GM08714 (cell line): ENCODE measurements at regions not wholly inside any gene's neighbourhood (a gene's known extent, or its start where the extent isn't known, plus 50 kb on each side); places are given as distances from the start of the nearest gene placed in this dataset.

Experiments
- H3K4me3 ChIP-seq: fragments of 200-500 bp; sonication (Bioruptor generic); 2 replicates; pipeline ENCODE4 v1.5.1; 2014; ENCODE audit warnings: mild to moderate bottlenecking, low read length, inconsistent platforms
- ZNF274 ChIP-seq: IDR thresholded peaks from 2 replicates; pipeline ENCODE4 v1.6.1; 2012; ENCODE audit warnings: mild to moderate bottlenecking, low read depth, low read length

DNA sequence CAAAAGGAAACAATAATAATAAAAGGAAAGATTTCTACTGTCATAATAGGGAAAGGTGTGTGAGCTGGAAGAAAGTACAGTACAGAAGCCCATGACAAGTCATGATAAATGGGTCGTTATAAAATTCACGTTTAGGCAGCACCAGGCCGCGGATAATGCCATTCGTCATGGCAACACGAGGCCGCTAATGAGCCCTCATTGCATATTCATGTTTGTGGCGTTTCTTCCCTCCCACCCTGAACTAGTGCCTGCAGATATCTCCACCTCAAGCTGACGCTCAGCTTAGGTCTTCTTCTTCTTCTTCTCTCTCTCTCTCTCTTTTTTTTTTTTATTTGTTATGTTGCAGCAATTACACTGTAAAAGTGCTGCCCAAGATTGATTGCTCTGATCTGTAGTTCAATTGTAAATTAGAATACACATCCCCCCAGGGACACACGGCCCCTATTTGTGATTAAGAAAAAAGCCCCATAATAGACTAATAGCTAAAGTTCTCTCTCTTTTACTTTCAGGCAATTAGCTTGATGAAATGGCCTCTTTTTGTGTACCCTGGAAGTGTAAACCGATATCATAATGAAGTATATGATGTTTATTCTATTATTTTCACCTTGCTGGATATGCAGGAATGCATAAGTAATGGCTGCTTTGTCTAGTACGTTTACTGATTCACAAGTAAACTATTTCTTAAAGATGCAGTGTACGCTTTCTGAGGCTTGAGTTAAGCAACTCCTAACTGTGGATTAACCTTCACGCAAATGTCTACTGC, 61.9 kb upstream of the NR2F2 start:
- H3K4me3 ChIP-seq = no peak overlapping the region
- no peak for TF ChIP-seq ZNF274

DNA sequence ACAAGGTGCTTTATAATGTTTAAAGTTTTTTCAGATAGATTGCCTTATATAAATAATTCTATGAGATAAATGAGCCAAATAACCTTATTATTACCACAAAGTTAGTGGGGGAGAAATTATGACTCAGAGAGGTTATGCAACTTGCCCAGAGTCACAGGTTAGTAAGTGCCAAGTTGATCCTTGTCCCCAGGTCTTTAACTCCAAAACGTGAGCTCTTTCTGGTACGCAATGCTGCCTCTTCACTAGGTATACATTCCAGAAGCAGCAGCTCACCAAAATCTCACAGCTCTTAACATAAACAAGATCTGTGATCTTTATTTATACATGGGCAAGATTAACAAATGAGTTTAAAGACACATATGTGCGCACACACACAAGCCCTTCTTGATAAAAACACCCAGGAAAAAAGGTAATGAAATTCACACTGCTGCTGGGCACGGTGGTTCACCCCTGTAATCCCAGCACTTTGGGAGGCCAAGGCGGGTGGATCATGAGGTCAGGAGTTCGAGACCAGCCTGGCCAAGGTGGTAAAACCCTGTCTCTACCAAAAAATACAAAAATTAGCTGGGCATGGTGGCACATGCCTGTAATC, 59.8 kb upstream of the NR2F2 start:
- no peak overlapping the region for H3K4me3 ChIP-seq
- no peak for TF ChIP-seq ZNF274

DNA sequence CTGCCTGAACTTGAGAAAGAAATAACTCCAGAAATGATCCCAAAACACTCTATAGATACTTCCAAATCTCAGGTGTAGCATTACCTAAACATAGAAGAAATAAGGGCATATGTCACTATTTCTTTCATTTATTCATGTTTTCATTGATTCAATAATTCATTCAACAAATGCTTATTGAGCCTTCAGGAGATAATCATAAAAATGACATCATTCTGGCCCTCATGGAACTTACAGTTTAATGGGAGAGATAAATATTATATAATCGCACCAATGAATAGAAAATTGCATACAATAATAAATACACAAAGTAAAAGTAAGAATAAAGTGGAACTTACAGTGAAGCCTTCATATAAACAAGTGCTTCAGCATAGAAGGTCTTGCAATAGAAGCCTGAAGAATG, 58.1 kb upstream of the NR2F2 start:
- TF ChIP-seq ZNF274 = no peak
- no peak overlapping the region for H3K4me3 ChIP-seq

DNA sequence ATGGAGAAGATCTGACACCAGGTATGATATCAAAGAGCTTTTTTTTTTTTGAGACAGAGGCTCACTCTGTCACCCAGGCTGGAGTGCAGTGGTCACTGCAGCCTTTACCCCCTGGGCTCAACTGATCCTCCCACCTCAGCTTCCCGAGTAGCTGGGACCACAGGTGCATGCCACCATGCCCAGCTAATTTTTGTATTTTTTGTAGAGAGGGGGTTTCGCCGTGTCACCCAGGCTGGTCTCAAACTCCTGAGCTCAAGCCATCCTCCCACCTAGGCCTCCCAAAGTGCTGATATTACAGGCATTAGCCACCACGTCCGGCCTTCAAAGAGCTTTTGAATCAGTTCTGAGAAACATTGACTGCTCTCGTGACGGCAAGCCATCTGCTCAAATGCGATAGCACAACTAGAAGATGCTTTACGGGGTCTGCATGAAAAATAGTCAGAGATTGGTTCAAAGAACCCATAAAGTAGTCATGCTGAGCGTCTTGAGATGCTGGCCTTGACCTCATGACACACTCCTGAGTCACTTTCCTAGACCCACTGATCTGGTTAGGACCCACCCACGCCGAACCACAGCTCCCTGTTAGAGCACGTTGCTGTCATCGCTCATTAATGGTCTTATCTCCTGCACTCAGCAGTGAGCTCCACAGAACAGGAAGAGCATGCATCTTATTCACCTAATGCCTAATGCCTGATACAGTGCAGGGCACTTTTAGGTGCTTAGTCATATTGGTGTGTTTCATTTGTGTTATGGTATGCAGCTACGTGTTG, 57.0 kb upstream of the NR2F2 start:
- no peak for TF ChIP-seq ZNF274
- H3K4me3 ChIP-seq = no peak overlapping the region

DNA sequence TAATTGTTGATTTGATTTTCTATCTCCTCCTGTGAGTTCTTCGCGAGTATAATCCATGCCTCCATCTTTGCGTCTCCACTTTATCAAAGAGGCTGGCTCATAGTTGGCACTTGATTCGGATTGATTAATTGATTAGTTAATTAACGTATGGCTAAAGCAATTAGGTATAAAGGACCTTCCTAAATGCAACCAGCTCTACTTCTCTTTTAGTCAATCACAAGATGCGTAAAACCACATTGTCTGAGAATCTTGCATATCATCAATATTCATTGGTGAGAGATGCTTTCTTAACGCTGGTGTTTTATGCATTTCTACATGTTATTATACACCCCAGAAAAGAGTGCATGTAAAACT, 56.4 kb upstream of the NR2F2 start:
- TF ChIP-seq ZNF274 = no peak
- H3K4me3 ChIP-seq = no peak overlapping the region

DNA sequence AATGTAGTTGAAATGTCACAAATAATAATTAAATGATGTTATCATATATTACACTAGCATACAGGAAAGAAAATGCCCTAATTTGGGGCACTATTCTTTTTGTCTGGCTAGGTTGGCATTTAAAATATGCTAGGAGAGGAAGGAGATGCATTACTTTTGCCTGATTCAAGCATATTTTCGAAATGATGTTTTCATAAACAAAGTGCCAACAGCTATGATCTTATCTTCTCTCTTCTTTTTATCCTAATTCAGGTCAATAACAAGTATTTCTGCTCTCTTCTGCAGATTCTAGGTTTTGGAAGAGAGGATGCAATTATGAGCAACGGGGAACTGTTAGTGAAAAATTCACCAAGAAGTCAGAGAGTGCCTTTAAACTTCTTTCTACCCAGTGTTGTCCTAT, 55.8 kb upstream of the NR2F2 start:
- no peak overlapping the region for H3K4me3 ChIP-seq
- TF ChIP-seq ZNF274 = no peak

DNA sequence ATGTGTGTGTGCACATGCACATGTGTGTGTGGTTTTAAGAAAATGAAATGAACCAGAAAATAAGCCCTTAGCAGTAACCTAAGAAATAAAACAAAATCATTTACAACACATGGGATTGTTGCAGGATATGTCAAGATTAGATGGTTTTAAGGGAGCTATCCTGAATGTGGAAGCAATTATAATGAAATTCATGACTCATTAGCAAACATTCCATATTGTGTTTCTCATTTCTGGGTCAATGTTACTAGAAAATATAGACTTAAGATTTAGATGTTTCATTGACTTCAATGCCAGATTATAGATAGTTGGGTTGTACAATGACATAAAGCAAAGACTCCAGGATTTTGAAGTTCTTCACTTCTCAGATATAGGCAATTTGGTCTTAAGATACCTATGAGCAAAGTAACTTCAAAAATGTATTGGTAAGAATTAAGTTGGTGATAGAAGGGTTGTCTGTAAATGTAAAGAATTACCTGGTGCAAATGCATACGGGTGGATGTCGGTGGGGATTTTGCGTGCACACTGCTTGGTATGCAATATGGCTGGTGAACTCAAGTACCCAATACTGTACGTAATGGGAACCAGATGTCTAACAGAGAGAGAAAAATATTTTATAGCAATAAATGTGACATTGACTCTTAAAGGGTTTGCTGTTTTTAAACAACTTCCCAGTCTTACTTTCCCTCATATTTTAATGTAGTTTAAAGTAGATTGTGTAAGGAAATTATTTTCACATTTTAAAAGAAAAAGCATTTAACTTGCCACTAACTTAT, 53.9 kb upstream of the NR2F2 start:
- no peak overlapping the region for H3K4me3 ChIP-seq
- no peak for TF ChIP-seq ZNF274
